Endothelial cell of umbilical vein (primary cell): ENCODE measurements at regions not wholly inside any gene's neighbourhood (a gene's known extent, or its start where the extent isn't known, plus 50 kb on each side); places are given as distances from the start of the nearest gene placed in this dataset.

Source experiments
- BruUV-seq: library from RNA; stranded (reverse); fragments of 400-500 nt; replicated peaks from 2 replicates; lab custom pipeline; 2021; lab: Mats Ljungman, UMichigan
- CTCF ChIA-PET: fragments of 300-600, 350-600 bp; sonication (Branson Sonifier 250); formaldehyde crosslinking; loops from one replicate; lab custom pipeline; 2021; ENCODE audit warnings: antibody characterized with exemption, inconsistent platforms; lab: Charles Lee
- POLR2A ChIA-PET: fragments of 300-600, 350-600 bp; sonication (Branson Sonifier 250); formaldehyde crosslinking; loops from one replicate; lab custom pipeline; 2021; ENCODE audit warnings: antibody characterized with exemption, inconsistent platforms; lab: Charles Lee
- DNase-seq: peaks from one replicate; pipeline ENCODE4 v3.0.0-alpha.2; 2011; ENCODE audit warnings: low read depth, low spot score
- FAIRE-seq: peaks from 2 replicates; lab custom pipeline; 2011; peaks lifted over from hg19 to GRCh38; lab: Jason Lieb, UNC
- H2AFZ ChIP-seq: 2 replicates; pipeline ENCODE4 v1.6.0; 2012; ENCODE audit warnings: low read depth, low read length, control low read depth, inconsistent platforms
- H3K27ac ChIP-seq: 2 replicates; pipeline ENCODE4 v1.5.1; 2011; ENCODE audit warnings: low read depth, mild to moderate bottlenecking, control low read depth, low read length, moderate library complexity; ENCODE audit not compliant: insufficient read depth
- H3K27me3 ChIP-seq, 2 experiments: 2 replicates each; pipeline versions ENCODE4 v1.6.0 to v1.6.1; 2011; ENCODE audit warnings: low read length in 2 of 2, mixed read lengths in 1 of 2; ENCODE audit not compliant: control insufficient read depth in 2 of 2, insufficient read depth in 2 of 2
- H3K36me3 ChIP-seq, 2 experiments: 2 replicates in 1 of 2; 3 replicates in 1 of 2; pipeline ENCODE4 v1.5.1; 2011; ENCODE audit warnings: low read length in 2 of 2, mild to moderate bottlenecking in 1 of 2, moderate library complexity in 1 of 2; ENCODE audit not compliant: control insufficient read depth in 2 of 2, insufficient read depth in 2 of 2; ENCODE audit errors: extremely low read depth in 1 of 2
- H3K4me1 ChIP-seq: 3 replicates; pipeline ENCODE4 v1.5.1; 2011; ENCODE audit warnings: mild to moderate bottlenecking, low read length; ENCODE audit not compliant: control insufficient read depth, insufficient read depth; ENCODE audit errors: extremely low read depth
- H3K4me2 ChIP-seq: 2 replicates; pipeline ENCODE4 v1.6.1; 2011; ENCODE audit warnings: low read length, control low read depth, mixed read lengths; ENCODE audit not compliant: insufficient read depth
- H3K4me3 ChIP-seq, 3 experiments: fragments of 200-600 bp in 1 of 3; sonication (generic), shearing (Covaris generic) in 1 of 3; replicated peaks in 1 of 3; 2 replicates each; pipeline ENCODE4 v1.5.1; 2011 to 2016; ENCODE audit warnings: control low read depth in 3 of 3, low read length in 3 of 3, mild to moderate bottlenecking in 2 of 3, inconsistent platforms in 1 of 3, low read depth in 1 of 3, moderate library complexity in 1 of 3; ENCODE audit not compliant: insufficient read depth in 1 of 3
- H3K79me2 ChIP-seq: 2 replicates; pipeline ENCODE4 v1.6.0; 2012; ENCODE audit warnings: low read length, inconsistent platforms; ENCODE audit not compliant: control insufficient read depth, insufficient read depth
- H3K9ac ChIP-seq: replicated peaks from 2 replicates; pipeline ENCODE3; 2011; ENCODE audit warnings: low read length, control low read depth; ENCODE audit not compliant: insufficient read depth; ENCODE audit errors: extremely low read depth
- H3K9me1 ChIP-seq: replicated peaks from 3 replicates; pipeline ENCODE4 v1.6.0; 2011; ENCODE audit warnings: mild to moderate bottlenecking, low read length; ENCODE audit not compliant: control insufficient read depth, insufficient read depth; ENCODE audit errors: extremely low read depth
- H3K9me3 ChIP-seq: replicated peaks from 2 replicates; pipeline ENCODE4 v1.5.1; 2012; ENCODE audit warnings: low read length, inconsistent platforms; ENCODE audit not compliant: control insufficient read depth, insufficient read depth
- H4K20me1 ChIP-seq: replicated peaks from 2 replicates; pipeline ENCODE3; 2011; ENCODE audit warnings: mild to moderate bottlenecking, low read length; ENCODE audit not compliant: control insufficient read depth, insufficient read depth; ENCODE audit errors: extremely low read depth
- EZH2 ChIP-seq: IDR thresholded peaks from 2 replicates; pipeline ENCODE4 v1.6.1; 2012; ENCODE audit warnings: borderline replicate concordance, low read depth, mild to moderate bottlenecking, moderate library complexity, low read length, inconsistent platforms; ENCODE audit not compliant: severe bottlenecking
- FOS ChIP-seq: IDR thresholded peaks from 2 replicates; pipeline ENCODE4 v1.6.1; 2011; ENCODE audit warnings: mild to moderate bottlenecking, low read length, moderate library complexity, borderline replicate concordance; ENCODE audit not compliant: insufficient read depth
- GATA2 ChIP-seq: IDR thresholded peaks from 2 replicates; pipeline ENCODE4 v1.7.0; 2011; ENCODE audit warnings: low read depth, mild to moderate bottlenecking, moderate library complexity, mixed read lengths, low read length; ENCODE audit not compliant: insufficient read length, insufficient read depth
- JUN ChIP-seq: IDR thresholded peaks from 2 replicates; pipeline ENCODE4 v1.6.1; 2011; ENCODE audit warnings: borderline replicate concordance, low read depth; ENCODE audit not compliant: insufficient read length, insufficient read depth
- MYC ChIP-seq: IDR thresholded peaks from one replicate; pipeline ENCODE4 v1.6.1; 2011; ENCODE audit warnings: mild to moderate bottlenecking, low read depth, low read length
- POLR2A ChIP-seq: IDR thresholded peaks from 2 replicates; pipeline ENCODE4 v1.6.1; 2012; ENCODE audit warnings: low read depth, mild to moderate bottlenecking, control low read depth, low read length
- POLR2AphosphoS5 ChIP-seq: IDR thresholded peaks from 2 replicates; pipeline ENCODE4 v1.6.1; 2012; ENCODE audit warnings: low read depth, mild to moderate bottlenecking, control low read depth, low read length, moderate library complexity; ENCODE audit not compliant: insufficient read depth
- dilution Hi-C: fragments of 300-500 bp; cut with MboI; formaldehyde crosslinking; loops from one replicate; pipeline ENCODE4 v1.15.0; 2019; ENCODE audit warnings: low sequenced_read_pairs; ENCODE audit not compliant: extremely low pct_ligation_motif_present
- intact Hi-C: fragments of 100-400 bp; cut with micrococcal nuclease; formaldehyde crosslinking; loops from one replicate; pipeline ENCODE4 v1.10.0; 2022
- TF ChIP-seq, protein P1 (sequence below): IDR thresholded peaks from 2 replicates; pipeline ENCODE4 v1.6.1; 2011; ENCODE audit not compliant: insufficient read depth, insufficient read length
- TF ChIP-seq, protein P2 (sequence below), 2 donors: IDR thresholded peaks; 1 replicate in 1 of 2; 2 replicates in 1 of 2; pipeline ENCODE4 v1.5.1; 2011; ENCODE audit warnings: low read length in 2 of 2, mild to moderate bottlenecking in 2 of 2, moderate library complexity in 2 of 2, control low read depth in 1 of 2, inconsistent platforms in 1 of 2, low read depth in 1 of 2; ENCODE audit not compliant: insufficient read depth in 1 of 2; ENCODE audit errors: extremely low read depth in 1 of 2

DNA sequence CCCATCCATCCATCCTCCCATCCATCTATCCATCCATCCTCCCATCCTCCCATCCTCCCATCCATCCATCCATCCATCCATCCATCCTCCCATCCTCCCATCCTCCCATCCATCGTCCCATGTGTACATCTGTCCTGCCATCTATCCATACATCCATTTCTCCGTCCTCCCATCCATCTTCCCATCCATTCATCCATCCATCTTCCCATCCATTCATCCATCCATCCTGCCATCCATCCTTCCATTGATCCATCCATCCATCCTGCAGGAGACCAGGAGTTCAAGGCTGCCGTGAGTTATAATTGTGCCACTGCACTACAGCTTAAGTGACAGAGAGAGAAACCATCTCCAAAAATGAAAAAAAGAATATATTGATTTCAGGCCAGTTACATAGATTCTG, 356.5 kb downstream of the CDH26 start:
- no TSS peak for BruUV-seq
- H4K20me1 ChIP-seq = no peaks in the 10 kb centered on the region
- no peaks in the 10 kb centered on the region for H3K36me3 ChIP-seq
- no peak overlapping the region for H2AFZ ChIP-seq
- no peak for DNase-seq
- no peaks in the 10 kb centered on the region for H3K4me1 ChIP-seq
- H3K9me1 ChIP-seq = no peaks in the 10 kb centered on the region
- dilution Hi-C loops = no loop called here
- no peak for FAIRE-seq
- no peak overlapping the region for H3K27ac ChIP-seq
- H3K27me3 ChIP-seq = no peaks in the 10 kb centered on the region
- H3K4me2 ChIP-seq = no peak overlapping the region
- ChIA-PET CTCF (no interaction called here), POLR2A (no interaction called here)
- TF ChIP-seq POLR2A = no peak
- no peak for TF ChIP-seq EZH2
- TF ChIP-seq FOS = no peak
- no peak for TF ChIP-seq GATA2
- no peak for TF ChIP-seq JUN
- TF ChIP-seq POLR2AphosphoS5 = no peak
- TF ChIP-seq, protein P1, sequence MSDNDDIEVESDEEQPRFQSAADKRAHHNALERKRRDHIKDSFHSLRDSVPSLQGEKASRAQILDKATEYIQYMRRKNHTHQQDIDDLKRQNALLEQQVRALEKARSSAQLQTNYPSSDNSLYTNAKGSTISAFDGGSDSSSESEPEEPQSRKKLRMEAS = no peak
- no peak overlapping the region for H3K9ac ChIP-seq
- no peaks in the 10 kb centered on the region for H3K79me2 ChIP-seq
- intact Hi-C loops = no loop called here
- no peak overlapping the region for H3K4me3 ChIP-seq
- peaks cover 25% of the 10 kb centered on the region for H3K9me3 ChIP-seq

DNA sequence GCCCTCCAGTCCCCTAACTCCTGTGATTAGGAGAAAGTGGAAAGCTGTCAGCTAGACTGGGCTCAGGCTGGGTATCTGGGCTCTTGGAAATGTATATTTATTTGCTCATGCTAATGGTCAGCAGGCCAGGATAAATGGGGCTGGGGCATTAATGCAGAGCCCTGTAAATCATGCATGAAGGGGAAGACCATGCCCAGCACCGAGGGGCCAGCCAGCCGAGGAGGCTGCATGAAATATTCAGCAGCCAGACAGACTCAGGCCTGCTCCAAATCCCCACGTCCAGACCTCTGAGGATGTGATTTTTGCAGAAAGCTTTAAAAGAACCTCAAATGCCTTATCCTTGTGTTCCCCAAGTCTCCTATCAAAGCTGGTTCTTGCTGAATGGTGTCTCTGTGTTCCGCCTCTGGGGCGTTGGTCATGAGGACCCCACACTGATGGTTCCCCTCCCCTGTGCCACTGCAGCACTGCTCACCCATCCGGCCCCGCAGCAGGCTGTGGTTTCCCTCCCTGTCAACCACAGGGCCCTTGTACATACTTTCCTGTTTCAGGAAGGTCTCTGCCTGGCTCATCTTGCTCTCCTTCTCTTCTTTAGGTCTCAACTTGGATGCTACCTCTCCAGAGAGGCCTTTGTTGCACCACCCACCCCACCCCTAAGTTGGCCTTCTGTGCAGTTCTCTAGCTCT, 358.4 kb downstream of the CDH26 start:
- TF ChIP-seq FOS (no peak), POLR2AphosphoS5 (no peak), GATA2 (no peak), POLR2A (no peak), JUN (no peak), MYC (no peak)
- TF ChIP-seq, protein P2, sequence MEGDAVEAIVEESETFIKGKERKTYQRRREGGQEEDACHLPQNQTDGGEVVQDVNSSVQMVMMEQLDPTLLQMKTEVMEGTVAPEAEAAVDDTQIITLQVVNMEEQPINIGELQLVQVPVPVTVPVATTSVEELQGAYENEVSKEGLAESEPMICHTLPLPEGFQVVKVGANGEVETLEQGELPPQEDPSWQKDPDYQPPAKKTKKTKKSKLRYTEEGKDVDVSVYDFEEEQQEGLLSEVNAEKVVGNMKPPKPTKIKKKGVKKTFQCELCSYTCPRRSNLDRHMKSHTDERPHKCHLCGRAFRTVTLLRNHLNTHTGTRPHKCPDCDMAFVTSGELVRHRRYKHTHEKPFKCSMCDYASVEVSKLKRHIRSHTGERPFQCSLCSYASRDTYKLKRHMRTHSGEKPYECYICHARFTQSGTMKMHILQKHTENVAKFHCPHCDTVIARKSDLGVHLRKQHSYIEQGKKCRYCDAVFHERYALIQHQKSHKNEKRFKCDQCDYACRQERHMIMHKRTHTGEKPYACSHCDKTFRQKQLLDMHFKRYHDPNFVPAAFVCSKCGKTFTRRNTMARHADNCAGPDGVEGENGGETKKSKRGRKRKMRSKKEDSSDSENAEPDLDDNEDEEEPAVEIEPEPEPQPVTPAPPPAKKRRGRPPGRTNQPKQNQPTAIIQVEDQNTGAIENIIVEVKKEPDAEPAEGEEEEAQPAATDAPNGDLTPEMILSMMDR (IDR thresholded peaks at IDR 0.05; ENCODE audit: extremely low read depth in 1 of 2, insufficient read depth in 1 of 2, low read depth in 1 of 2, low read length in 2 of 2) = no peak
- TF ChIP-seq, protein P1 = no peak
- no peak overlapping the region for H3K4me3 ChIP-seq
- CTCF ChIA-PET = no interaction called here
- no peak overlapping the region for H3K9ac ChIP-seq
- H2AFZ ChIP-seq = no peak overlapping the region
- H4K20me1 ChIP-seq = no peaks in the 10 kb centered on the region
- H3K4me1 ChIP-seq = no peaks in the 10 kb centered on the region
- no peaks in the 10 kb centered on the region for H3K9me1 ChIP-seq
- H3K79me2 ChIP-seq = no peaks in the 10 kb centered on the region
- H3K9me3 ChIP-seq = peaks cover 23% of the 10 kb centered on the region
- POLR2A ChIA-PET = no interaction called here
- no peak overlapping the region for H3K4me2 ChIP-seq
- FAIRE-seq (no peak), DNase-seq (no peak)
- H3K27me3 ChIP-seq = no peaks in the 10 kb centered on the region
- no TSS peak for BruUV-seq
- dilution Hi-C loops = no loop called here
- intact Hi-C loops = no loop called here
- no peaks in the 10 kb centered on the region for H3K36me3 ChIP-seq
- H3K27ac ChIP-seq = no peak overlapping the region
